GM10266 (cell line): ENCODE measurements at regions not wholly inside any gene's neighbourhood (a gene's known extent, or its start where the extent isn't known, plus 50 kb on each side); places are given as distances from the start of the nearest gene placed in this dataset.

ENCODE experiments used
- DNase-seq: peaks from one replicate; pipeline ENCODE4 v3.0.0; 2012; ENCODE audit errors: extremely low spot score
- CTCF ChIP-seq: IDR thresholded peaks from 2 replicates; pipeline ENCODE4 v1.5.1; 2012; ENCODE audit warnings: mild to moderate bottlenecking, low read depth; ENCODE audit not compliant: control insufficient read depth, insufficient read depth; ENCODE audit errors: missing control alignments

- no peak for DNase-seq
- no peak for TF ChIP-seq CTCF
Measured at GRCh38 chr15:70166506-70167087, 68.9 kb upstream of the TLE3 start.

DNA sequence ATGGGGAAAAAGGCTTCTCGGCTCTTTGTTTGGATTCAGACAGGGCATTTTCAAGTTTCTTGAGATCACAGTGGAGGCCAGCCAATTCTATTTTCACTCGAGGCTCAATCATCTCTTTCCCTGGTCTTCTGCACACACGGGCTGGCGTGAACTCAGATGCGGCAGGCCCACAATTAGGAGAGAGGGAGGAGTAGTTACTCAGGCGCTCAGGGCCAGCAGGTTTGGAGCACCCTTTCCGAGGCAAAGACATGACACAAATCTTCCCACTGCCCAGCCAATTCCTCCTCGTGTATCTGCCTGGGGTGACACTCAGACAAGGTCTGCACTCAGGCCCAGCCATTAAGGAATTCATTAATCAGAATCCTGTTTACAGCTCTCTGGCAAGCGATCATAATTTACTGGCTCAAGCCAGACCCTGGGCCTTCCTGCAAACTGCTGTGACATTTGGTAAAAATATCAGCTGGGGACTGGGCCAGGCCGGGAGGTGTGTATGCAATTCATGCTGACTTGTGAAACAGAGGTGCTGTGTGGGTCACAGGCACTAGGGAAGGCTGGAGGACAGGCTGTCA lies 68.1 kb upstream of the TLE3 start:
- TF ChIP-seq CTCF, result no peak
- no peak for DNase-seq

DNA sequence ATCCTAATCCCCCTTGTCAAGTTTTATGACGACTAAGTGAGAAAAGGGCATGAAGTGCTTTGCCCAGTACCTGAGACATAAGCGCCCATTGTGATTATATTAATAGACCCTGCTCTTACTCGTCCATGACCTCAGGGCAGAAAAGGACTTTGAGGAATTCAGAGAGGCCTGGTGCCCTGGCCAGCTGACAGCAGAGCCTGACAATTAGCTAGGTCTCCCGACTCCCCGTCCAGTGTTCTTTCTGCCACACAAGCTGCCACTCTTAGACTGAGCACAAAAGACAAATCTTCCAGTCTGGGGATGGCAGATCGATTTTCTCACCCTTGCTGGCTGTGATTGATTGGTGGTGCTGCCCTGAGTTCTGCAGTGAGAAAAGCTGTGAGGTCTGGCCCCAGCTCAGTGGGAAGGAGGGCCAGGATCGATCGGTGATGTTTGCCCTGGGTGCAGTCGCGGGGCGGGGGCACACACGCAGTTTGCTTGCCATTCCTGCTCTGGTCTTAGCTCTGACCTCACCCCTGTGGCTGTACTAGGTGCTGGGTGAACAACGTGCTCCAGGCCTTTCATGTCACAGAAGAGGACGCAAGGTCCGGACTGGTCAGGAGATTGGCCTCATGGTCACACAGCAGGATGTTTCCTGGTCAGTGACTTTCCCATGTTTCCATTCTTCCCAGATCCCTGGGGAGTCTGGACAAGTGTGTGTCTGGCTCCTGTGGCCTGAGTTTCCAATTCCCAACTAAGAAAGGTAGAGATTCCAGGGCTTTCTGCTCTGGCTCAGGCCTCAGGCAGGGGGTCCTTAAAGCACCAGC lies 67.4 kb upstream of the TLE3 start:
- no peak for TF ChIP-seq CTCF
- DNase-seq, result no peak

DNA sequence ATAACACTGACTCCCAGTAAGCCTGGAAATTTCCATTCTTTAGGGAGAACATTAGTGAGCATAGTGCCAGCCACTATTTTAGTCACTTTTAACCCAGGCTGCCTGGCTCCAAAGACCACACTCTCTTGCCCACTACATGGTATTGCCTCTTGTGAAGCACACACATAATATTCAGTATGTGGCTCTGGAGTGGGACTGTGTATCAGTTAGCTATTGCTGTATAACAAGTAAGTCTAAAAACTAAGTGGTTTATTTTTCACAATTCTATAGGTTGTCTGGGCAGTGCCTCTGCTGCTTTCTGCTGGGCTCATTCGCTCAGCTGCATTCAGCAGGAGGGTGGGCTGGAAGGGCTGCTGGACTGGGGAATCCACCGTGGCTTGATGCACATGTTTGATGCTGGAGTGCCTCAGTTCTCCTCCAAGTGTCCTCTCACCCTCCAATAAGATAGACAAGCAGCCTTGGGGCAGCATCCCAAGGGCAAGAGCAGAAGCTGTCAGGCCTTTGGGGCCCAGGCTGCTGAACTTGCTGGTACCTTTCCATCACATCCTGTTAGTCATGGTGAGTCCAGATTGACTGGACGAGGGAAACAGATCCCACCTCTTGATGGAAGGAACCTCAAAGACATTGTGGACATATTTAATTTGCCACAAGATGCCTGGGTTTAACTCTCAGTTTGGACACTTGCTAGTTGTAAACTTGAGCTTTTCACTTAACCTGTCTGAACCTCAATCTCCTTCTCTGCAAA lies 66.6 kb upstream of the TLE3 start:
- no peak for DNase-seq
- TF ChIP-seq CTCF, result no peak

GRCh38 chr15:70160803-70161565 lies 63.3 kb upstream of the TLE3 start:
- DNase-seq, result no peak
- no peak for TF ChIP-seq CTCF

DNA sequence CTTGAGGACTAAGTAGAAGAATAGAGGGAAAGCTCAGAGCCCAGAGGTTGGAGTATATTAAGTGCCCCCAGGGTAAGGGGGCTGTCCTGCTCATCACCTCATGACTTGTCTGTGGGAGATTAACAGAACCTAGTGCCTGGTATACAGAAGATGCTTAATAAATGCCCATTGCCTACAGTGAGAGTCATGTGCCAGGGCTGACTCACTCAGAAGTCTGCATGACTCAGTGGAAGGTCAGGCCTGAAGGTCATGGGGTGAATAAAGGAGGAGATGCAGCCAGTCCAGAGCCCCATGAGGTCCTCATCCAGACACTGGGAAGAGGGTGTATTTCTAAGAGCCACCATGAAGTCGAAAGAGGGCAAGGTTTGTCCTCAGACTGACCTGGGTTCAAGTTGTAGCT lies 62.5 kb upstream of the TLE3 start:
- no peak for TF ChIP-seq CTCF
- DNase-seq, result no peak
